ENCODE measurements at regions not wholly inside any gene's neighbourhood (a gene's known extent, or its start where the extent isn't known, plus 50 kb on each side); places are given as distances from the start of the nearest gene placed in this dataset.
"Not testable (repeated sequence)": the region's sequence is repeated elsewhere in the genome, so short reads cannot be mapped to it uniquely, and the experiment has no call there.

DNA sequence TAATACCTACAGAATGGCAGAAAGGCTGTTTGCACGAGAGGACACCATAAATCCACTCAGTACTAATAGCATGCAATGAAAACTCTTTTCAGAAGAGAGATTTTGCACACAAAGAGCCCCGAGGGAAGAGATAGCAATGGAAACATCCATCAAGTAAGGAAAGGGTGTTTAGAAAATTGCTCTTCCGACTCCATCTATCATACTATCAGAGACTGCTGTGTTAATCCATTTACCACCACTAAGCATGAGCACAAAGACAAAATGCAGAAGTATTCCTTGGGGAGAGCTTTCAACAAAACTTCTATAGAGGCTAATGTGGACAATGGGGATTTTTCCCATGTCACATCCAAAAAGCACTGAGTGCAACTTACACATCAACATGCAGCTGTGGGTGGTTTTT is 72.1 kb upstream of the PLAAT1 start:
- no peak overlapping the region for H2AFZ ChIP-seq (ENCODE audit: low read depth, low read length)
- H3K79me2 ChIP-seq (ENCODE audit: insufficient read depth, low read length) = no peaks in the 10 kb centered on the region
- H3K27ac ChIP-seq (ENCODE audit: low read depth, low read length) = no peak overlapping the region
- no peak for TF ChIP-seq EZH2 (IDR thresholded peaks at IDR 0.05; ENCODE audit: insufficient read depth, low read length)
- TF ChIP-seq, protein P1, sequence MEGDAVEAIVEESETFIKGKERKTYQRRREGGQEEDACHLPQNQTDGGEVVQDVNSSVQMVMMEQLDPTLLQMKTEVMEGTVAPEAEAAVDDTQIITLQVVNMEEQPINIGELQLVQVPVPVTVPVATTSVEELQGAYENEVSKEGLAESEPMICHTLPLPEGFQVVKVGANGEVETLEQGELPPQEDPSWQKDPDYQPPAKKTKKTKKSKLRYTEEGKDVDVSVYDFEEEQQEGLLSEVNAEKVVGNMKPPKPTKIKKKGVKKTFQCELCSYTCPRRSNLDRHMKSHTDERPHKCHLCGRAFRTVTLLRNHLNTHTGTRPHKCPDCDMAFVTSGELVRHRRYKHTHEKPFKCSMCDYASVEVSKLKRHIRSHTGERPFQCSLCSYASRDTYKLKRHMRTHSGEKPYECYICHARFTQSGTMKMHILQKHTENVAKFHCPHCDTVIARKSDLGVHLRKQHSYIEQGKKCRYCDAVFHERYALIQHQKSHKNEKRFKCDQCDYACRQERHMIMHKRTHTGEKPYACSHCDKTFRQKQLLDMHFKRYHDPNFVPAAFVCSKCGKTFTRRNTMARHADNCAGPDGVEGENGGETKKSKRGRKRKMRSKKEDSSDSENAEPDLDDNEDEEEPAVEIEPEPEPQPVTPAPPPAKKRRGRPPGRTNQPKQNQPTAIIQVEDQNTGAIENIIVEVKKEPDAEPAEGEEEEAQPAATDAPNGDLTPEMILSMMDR (IDR thresholded peaks at IDR 0.05; ENCODE audit: insufficient read depth, low read depth, low read length) = no peak
- H3K4me3 Mint-ChIP-seq (ENCODE audit: unreplicated experiment) = no peak overlapping the region
- H3K27me3 ChIP-seq (ENCODE audit: insufficient read depth, low read length) = no peaks in the 10 kb centered on the region
- H3K9me3 ChIP-seq (ENCODE audit: insufficient read depth, low read depth, low read length) = no peaks in the 10 kb centered on the region
- no peaks in the 10 kb centered on the region for H3K4me1 Mint-ChIP-seq (ENCODE audit: low read depth, unreplicated experiment)
- H3K27me3 Mint-ChIP-seq (ENCODE audit: low read depth, unreplicated experiment) = no peaks in the 10 kb centered on the region
- no peaks in the 10 kb centered on the region for H3K9me3 Mint-ChIP-seq (ENCODE audit: unreplicated experiment)
- FAIRE-seq = no peak
- no peak overlapping the region for H3K4me2 ChIP-seq (ENCODE audit: low read length)
- no peak for DNase-seq (ENCODE audit: low read depth)
- no peak overlapping the region for H3K9ac ChIP-seq (ENCODE audit: low read length)
- H3K36me3 ChIP-seq (ENCODE audit: insufficient read depth, low read length) = no peaks in the 10 kb centered on the region
- H4K20me1 ChIP-seq (ENCODE audit: insufficient read depth, low read length) = no peaks in the 10 kb centered on the region
- no peak overlapping the region for H3K4me3 ChIP-seq (ENCODE audit: insufficient read depth, low read depth, low read length)
- no peaks in the 10 kb centered on the region for H3K36me3 Mint-ChIP-seq (ENCODE audit: low read depth, unreplicated experiment)
- H3K27ac Mint-ChIP-seq (ENCODE audit: unreplicated experiment) = no peak overlapping the region
- H3K4me1 ChIP-seq (ENCODE audit: insufficient read depth, low read length) = no peaks in the 10 kb centered on the region

DNA sequence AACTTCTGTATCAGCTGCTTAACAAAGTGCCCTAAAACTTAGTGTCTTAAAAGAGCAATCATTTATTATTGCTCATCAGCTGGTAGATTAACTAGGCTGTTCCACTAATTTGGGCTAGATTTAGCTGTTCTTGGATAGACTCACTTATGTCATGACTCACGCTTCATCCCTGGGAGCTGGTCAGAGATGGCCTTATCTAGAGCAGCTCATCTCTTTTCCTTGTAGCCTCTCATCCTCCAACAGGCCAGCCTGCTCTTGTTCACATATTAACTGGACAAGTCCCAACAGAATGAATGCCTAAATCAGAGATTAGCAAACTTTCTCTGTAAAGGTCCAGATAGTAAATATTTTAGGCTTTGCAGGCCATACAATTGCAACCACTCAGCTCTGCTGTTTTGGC is 66.9 kb upstream of the PLAAT1 start:
- H3K27ac ChIP-seq (ENCODE audit: low read depth, low read length) = no peak overlapping the region
- H3K4me1 Mint-ChIP-seq (ENCODE audit: low read depth, unreplicated experiment) = no peaks in the 10 kb centered on the region
- H3K27ac Mint-ChIP-seq (ENCODE audit: unreplicated experiment) = no peak overlapping the region
- H3K36me3 Mint-ChIP-seq (ENCODE audit: low read depth, unreplicated experiment) = no peaks in the 10 kb centered on the region
- no peak for TF ChIP-seq EZH2 (IDR thresholded peaks at IDR 0.05; ENCODE audit: insufficient read depth, low read length)
- TF ChIP-seq, protein P1 (IDR thresholded peaks at IDR 0.05; ENCODE audit: insufficient read depth, low read depth, low read length) = no peak
- H3K4me2 ChIP-seq (ENCODE audit: low read length) = no peak overlapping the region
- H3K4me1 ChIP-seq (ENCODE audit: insufficient read depth, low read length) = no peaks in the 10 kb centered on the region
- no peak overlapping the region for H3K4me3 Mint-ChIP-seq (ENCODE audit: unreplicated experiment)
- H2AFZ ChIP-seq (ENCODE audit: low read depth, low read length) = no peak overlapping the region
- H4K20me1 ChIP-seq (ENCODE audit: insufficient read depth, low read length) = no peaks in the 10 kb centered on the region
- no peak overlapping the region for H3K4me3 ChIP-seq (ENCODE audit: insufficient read depth, low read depth, low read length)
- H3K27me3 ChIP-seq (ENCODE audit: insufficient read depth, low read length) = no peaks in the 10 kb centered on the region
- FAIRE-seq (no peak), DNase-seq (ENCODE audit: low read depth) (no peak)
- H3K36me3 ChIP-seq (ENCODE audit: insufficient read depth, low read length) = no peaks in the 10 kb centered on the region
- H3K9ac ChIP-seq (ENCODE audit: low read length) = no peak overlapping the region
- H3K9me3 ChIP-seq (ENCODE audit: insufficient read depth, low read depth, low read length) = no peaks in the 10 kb centered on the region
- H3K79me2 ChIP-seq (ENCODE audit: insufficient read depth, low read length) = no peaks in the 10 kb centered on the region
- no peaks in the 10 kb centered on the region for H3K27me3 Mint-ChIP-seq (ENCODE audit: low read depth, unreplicated experiment)
- no peaks in the 10 kb centered on the region for H3K9me3 Mint-ChIP-seq (ENCODE audit: unreplicated experiment)

DNA sequence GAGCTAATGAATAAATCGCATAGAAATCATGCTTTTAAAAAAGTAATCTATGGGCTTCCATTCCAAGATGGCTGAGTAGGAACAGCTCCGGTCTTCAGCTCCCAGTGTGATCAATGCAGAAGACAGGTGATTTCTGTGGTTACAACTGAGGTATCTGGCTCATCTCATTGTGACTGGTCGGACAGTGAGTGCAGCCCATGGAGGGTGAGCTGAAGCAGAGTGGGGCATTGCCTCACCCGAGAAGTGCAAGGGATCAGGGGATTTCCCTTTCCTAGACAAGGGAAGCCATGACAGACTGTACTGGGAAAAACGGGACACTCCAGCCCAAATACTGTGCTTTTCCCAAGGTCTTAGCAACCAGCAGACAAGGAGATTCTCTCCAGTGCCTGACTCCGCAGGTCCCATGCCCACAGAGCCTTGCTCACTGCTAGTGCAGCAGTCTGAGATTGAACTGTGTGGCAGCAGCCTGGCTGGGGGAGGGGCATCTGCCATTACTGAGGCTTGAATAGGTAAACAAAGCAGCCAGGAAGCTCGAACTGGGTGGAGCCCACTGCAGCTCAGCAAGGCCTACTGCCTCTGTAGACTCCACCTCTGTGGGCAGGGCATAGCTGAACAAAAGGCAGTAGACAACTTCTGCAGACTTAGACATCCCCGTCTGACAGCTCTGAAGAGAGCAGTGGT is 61.5 kb upstream of the PLAAT1 start:
- not testable (repeated sequence) for DNase-seq (ENCODE audit: low read depth); FAIRE-seq; H3K27me3 Mint-ChIP-seq (ENCODE audit: low read depth, unreplicated experiment); H4K20me1 ChIP-seq (ENCODE audit: insufficient read depth, low read length); H3K4me2 ChIP-seq (ENCODE audit: low read length); H3K4me1 Mint-ChIP-seq (ENCODE audit: low read depth, unreplicated experiment); H3K27me3 ChIP-seq (ENCODE audit: insufficient read depth, low read length); H3K4me3 ChIP-seq (ENCODE audit: insufficient read depth, low read depth, low read length); H3K36me3 ChIP-seq (ENCODE audit: insufficient read depth, low read length); H3K27ac Mint-ChIP-seq (ENCODE audit: unreplicated experiment); H3K9me3 Mint-ChIP-seq (ENCODE audit: unreplicated experiment); H3K9ac ChIP-seq (ENCODE audit: low read length); H2AFZ ChIP-seq (ENCODE audit: low read depth, low read length); H3K27ac ChIP-seq (ENCODE audit: low read depth, low read length); H3K79me2 ChIP-seq (ENCODE audit: insufficient read depth, low read length); H3K4me1 ChIP-seq (ENCODE audit: insufficient read depth, low read length); H3K9me3 ChIP-seq (ENCODE audit: insufficient read depth, low read depth, low read length); H3K36me3 Mint-ChIP-seq (ENCODE audit: low read depth, unreplicated experiment); H3K4me3 Mint-ChIP-seq (ENCODE audit: unreplicated experiment)

Data from astrocyte (in vitro differentiated cells and primary cell).